CD14-positive monocyte (primary cell): ENCODE measurements at regions not wholly inside any gene's neighbourhood (a gene's known extent, or its start where the extent isn't known, plus 50 kb on each side); places are given as distances from the start of the nearest gene placed in this dataset.

ENCODE experiments used
- DNase-seq, 3 donors: peaks; one replicate each; pipeline ENCODE4 v3.0.0-alpha.2; 2011 to 2022
- H2AFZ ChIP-seq: 2 replicates; pipeline ENCODE4 v1.6.0; 2012; ENCODE audit warnings: mild to moderate bottlenecking, low read depth, low read length, inconsistent platforms; ENCODE audit not compliant: insufficient read depth, poor library complexity, severe bottlenecking
- H3K27ac ChIP-seq, 2 donors: 1 replicate in 1 of 2; 2 replicates in 1 of 2; pipeline ENCODE4 v1.5.1; 2012 to 2013; ENCODE audit warnings: low read length in 2 of 2, control low read depth in 1 of 2, inconsistent platforms in 1 of 2, low read depth in 1 of 2, mild to moderate bottlenecking in 1 of 2
- H3K27me3 ChIP-seq, 2 donors: one replicate each; pipeline versions ENCODE4 v1.6.0 to v1.6.1; 2011 to 2013; ENCODE audit warnings: low read length in 2 of 2; ENCODE audit not compliant: control insufficient read depth in 2 of 2, insufficient read depth in 2 of 2
- H3K36me3 ChIP-seq, 2 donors: replicated peaks in 1 of 2; 1 replicate in 1 of 2; 2 replicates in 1 of 2; pipeline versions ENCODE4 v1.5.1 to v1.6.1; 2012 to 2013; ENCODE audit warnings: low read length in 2 of 2, control low read depth in 1 of 2, inconsistent platforms in 1 of 2, mild to moderate bottlenecking in 1 of 2; ENCODE audit not compliant: insufficient read depth in 2 of 2, control insufficient read depth in 1 of 2
- H3K4me1 ChIP-seq, 2 donors: 1 replicate in 1 of 2; 2 replicates in 1 of 2; pipeline versions ENCODE4 v1.5.1 to v1.6.1; 2012 to 2013; ENCODE audit warnings: low read length in 2 of 2, control low read depth in 1 of 2, inconsistent platforms in 1 of 2, mild to moderate bottlenecking in 1 of 2, moderate library complexity in 1 of 2; ENCODE audit not compliant: insufficient read depth in 2 of 2, control insufficient read depth in 1 of 2
- H3K4me2 ChIP-seq: replicated peaks from 2 replicates; pipeline ENCODE3; 2012; ENCODE audit warnings: low read length, moderate library complexity, mild to moderate bottlenecking; ENCODE audit not compliant: poor library complexity, severe bottlenecking; ENCODE audit errors: extremely low read depth
- H3K4me3 ChIP-seq, 3 experiments: fragments of 200-600 bp in 1 of 3; sonication (generic) in 1 of 3; replicated peaks in 1 of 3; 1 replicate in 2 of 3; 2 replicates in 1 of 3; pipeline ENCODE4 v1.5.1; 2011 to 2013; ENCODE audit warnings: low read length in 3 of 3, mild to moderate bottlenecking in 3 of 3, control low read depth in 2 of 3, low read depth in 2 of 3, inconsistent platforms in 1 of 3, moderate library complexity in 1 of 3
- H3K79me2 ChIP-seq: 2 replicates; pipeline ENCODE4 v1.6.0; 2012; ENCODE audit warnings: mild to moderate bottlenecking, control low read depth, inconsistent platforms, low read length, moderate library complexity; ENCODE audit not compliant: insufficient read depth
- H3K9ac ChIP-seq: 2 replicates; pipeline ENCODE4 v1.6.0; 2017; ENCODE audit warnings: low read length, mild to moderate bottlenecking; ENCODE audit not compliant: insufficient read depth, poor library complexity, severe bottlenecking
- H3K9me3 ChIP-seq, 2 donors: replicated peaks in 1 of 2; 1 replicate in 1 of 2; 2 replicates in 1 of 2; pipeline versions ENCODE4 v1.5.1 to v1.6.1; 2012 to 2013; ENCODE audit warnings: low read length in 2 of 2, control low read depth in 1 of 2; ENCODE audit not compliant: control insufficient read depth in 1 of 2, insufficient read depth in 1 of 2
- H4K20me1 ChIP-seq: 2 replicates; pipeline ENCODE4 v1.6.0; 2012; ENCODE audit warnings: mild to moderate bottlenecking, low read length, control low read depth, moderate library complexity; ENCODE audit not compliant: insufficient read depth
- H3K27ac Mint-ChIP-seq, 7 donors: one replicate each; pipeline ENCODE4 v1.8.0; 2020; ENCODE audit warnings: mild to moderate bottlenecking in 7 of 7, mixed read lengths in 7 of 7, moderate library complexity in 6 of 7, inconsistent platforms in 2 of 7
- H3K27me3 Mint-ChIP-seq, 3 donors: one replicate each; pipeline ENCODE4 v1.8.0; 2021 to 2022; ENCODE audit warnings: low read depth in 3 of 3, mild to moderate bottlenecking in 3 of 3, mixed read lengths in 3 of 3, moderate library complexity in 3 of 3, inconsistent platforms in 1 of 3
- H3K36me3 Mint-ChIP-seq, 2 donors: one replicate each; pipeline ENCODE4 v1.8.0; 2020; ENCODE audit warnings: mixed read lengths in 2 of 2, inconsistent platforms in 1 of 2, mild to moderate bottlenecking in 1 of 2
- H3K4me1 Mint-ChIP-seq: one replicate; pipeline ENCODE4 v1.8.0; 2020; ENCODE audit warnings: mild to moderate bottlenecking, mixed read lengths
- H3K4me3 Mint-ChIP-seq, 2 donors: one replicate each; pipeline ENCODE4 v1.8.0; 2020; ENCODE audit warnings: mild to moderate bottlenecking in 2 of 2, mixed read lengths in 2 of 2, moderate library complexity in 1 of 2
- H3K9me3 Mint-ChIP-seq, 7 donors: one replicate each; pipeline ENCODE4 v1.8.0; 2020 to 2022; ENCODE audit warnings: mixed read lengths in 7 of 7, mild to moderate bottlenecking in 6 of 7, moderate library complexity in 6 of 7, inconsistent platforms in 2 of 7
- CTCF ChIP-seq: fragments of 200-600 bp; IDR thresholded peaks from one replicate; pipeline ENCODE4 v1.8.0; 2022; ENCODE audit warnings: antibody characterized with exemption, mild to moderate bottlenecking
- WGBS: methylation state at CpG from one replicate; pipeline ENCODE4 v1.1.5; 2013; ENCODE audit warnings: missing lambda C conversion rate; ENCODE audit not compliant: insufficient coverage; 5-methylcytosine and 5-hydroxymethylcytosine counted together
- intact Hi-C, 2 donors: fragments of 100-400 bp; cut with micrococcal nuclease; formaldehyde crosslinking; loops; one replicate each; pipeline versions ENCODE4 v1.15.0 to v1.15.1; 2023

GRCh38 chr3:130811557-130811956 lies 64.9 kb upstream of the PIK3R4 start:
- TF ChIP-seq CTCF, result no peak
- no peak overlapping the region for H3K4me2 ChIP-seq
- no peak overlapping the region for H3K27ac ChIP-seq
- intact Hi-C loops, result no loop called here
- H3K9me3 ChIP-seq, result no peaks in the 10 kb centered on the region
- no peaks in the 10 kb centered on the region for H3K27me3 ChIP-seq
- H2AFZ ChIP-seq, result no peak overlapping the region
- H3K4me1 ChIP-seq, result no peaks in the 10 kb centered on the region
- Mint-ChIP-seq H3K9me3 (peaks cover 0 to 13% (median 4%) of the 10 kb centered on the region in 7 donors), H3K27ac (no peak overlapping the region), H3K4me3 (no peak overlapping the region), H3K4me1 (no peaks in the 10 kb centered on the region), H3K36me3 (no peaks in the 10 kb centered on the region), H3K27me3 (no peaks in the 10 kb centered on the region)
- 20% methylated on average over 1 of the region's 2 CpGs for WGBS
- H3K79me2 ChIP-seq, result no peaks in the 10 kb centered on the region
- H3K36me3 ChIP-seq, result no peaks in the 10 kb centered on the region
- no peak overlapping the region for H3K9ac ChIP-seq
- H4K20me1 ChIP-seq, result no peaks in the 10 kb centered on the region
- H3K4me3 ChIP-seq, result no peak overlapping the region
- DNase-seq, result no peak

GRCh38 chr3:130814691-130815472 lies 68.3 kb upstream of the PIK3R4 start:
- Histone ChIP-seq H3K4me2 (no peak overlapping the region), H2AFZ (no peak overlapping the region), H3K27me3 (no peaks in the 10 kb centered on the region), H3K4me1 (no peaks in the 10 kb centered on the region), H3K4me3 (no peak overlapping the region), H3K36me3 (no peaks in the 10 kb centered on the region), H4K20me1 (no peaks in the 10 kb centered on the region), H3K9me3 (no peaks in the 10 kb centered on the region), H3K27ac (no peak overlapping the region), H3K79me2 (no peaks in the 10 kb centered on the region), H3K9ac (no peak overlapping the region)
- Mint-ChIP-seq H3K9me3 (peaks cover 0 to 7% (median 3%) of the 10 kb centered on the region in 7 donors), H3K4me1 (no peaks in the 10 kb centered on the region), H3K27me3 (peaks cover 0 to 4% (median 0%) of the 10 kb centered on the region in 3 donors), H3K27ac (no peak overlapping the region), H3K4me3 (no peak overlapping the region), H3K36me3 (no peaks in the 10 kb centered on the region)
- WGBS, result 92% methylated on average over 27 of the region's 36 CpGs
- TF ChIP-seq CTCF, result no peak
- intact Hi-C loops, result no loop called here
- DNase-seq, result no peak
